ENCODE measurements at regions not wholly inside any gene's neighbourhood (a gene's known extent, or its start where the extent isn't known, plus 50 kb on each side); places are given as distances from the start of the nearest gene placed in this dataset.

- TF ChIP-seq CTCF (IDR thresholded peaks at IDR 0.05): no peak
Observed at GRCh38 chr5:25416960-25417359, 772.2 kb upstream of the CDH10 start.

- TF ChIP-seq CTCF (IDR thresholded peaks at IDR 0.05): no peak
Observed at GRCh38 chr5:25415970-25416369, 771.2 kb upstream of the CDH10 start.

DNA sequence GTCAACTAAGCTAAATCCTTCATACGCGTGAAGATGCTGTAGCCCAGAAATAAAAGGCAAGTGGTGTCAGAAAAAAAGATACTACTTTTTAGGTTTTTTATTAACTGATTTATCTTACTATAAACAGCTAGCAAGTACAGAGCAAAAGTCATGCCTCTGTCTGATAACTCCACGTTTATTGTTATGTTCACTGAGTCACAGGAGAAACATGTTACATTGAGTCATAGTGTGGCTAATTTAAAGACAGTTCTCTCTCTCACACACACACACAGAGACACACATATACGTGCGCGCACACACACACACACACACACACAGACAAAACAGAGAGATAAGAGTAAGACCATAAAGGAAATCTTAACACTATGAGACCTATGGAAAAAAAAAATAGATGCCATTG lies 770.0 kb upstream of the CDH10 start:
- TF ChIP-seq CTCF (IDR thresholded peaks at IDR 0.05): no peak

DNA sequence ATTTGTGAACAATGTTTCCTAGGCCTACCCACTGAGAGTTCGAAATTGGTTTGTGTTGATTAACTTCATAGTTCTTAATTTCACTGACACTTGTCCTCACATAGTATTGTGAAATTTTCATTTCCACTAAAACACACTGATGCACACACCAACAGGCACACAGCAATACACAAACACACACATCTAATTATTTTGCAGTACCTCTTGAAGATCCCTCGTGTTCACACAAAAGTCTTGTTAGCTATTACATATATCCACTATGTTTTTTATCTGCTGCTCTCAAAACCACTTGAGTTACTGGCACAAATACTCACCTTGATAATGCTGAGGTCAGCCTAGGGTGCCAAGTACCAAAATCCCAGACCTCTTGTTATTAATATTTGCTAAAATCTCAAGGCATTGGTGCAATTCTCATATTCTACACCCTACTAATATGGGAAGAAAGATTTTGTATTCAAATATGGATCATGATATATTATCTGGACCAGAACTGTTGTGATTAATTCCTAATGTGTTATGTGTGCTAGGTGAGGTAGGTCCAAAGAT lies 767.4 kb upstream of the CDH10 start:
- TF ChIP-seq CTCF (IDR thresholded peaks at IDR 0.05): no peak

- TF ChIP-seq CTCF (IDR thresholded peaks at IDR 0.05): no peak
Observed at GRCh38 chr5:25405850-25406249, 761.1 kb upstream of the CDH10 start.

DNA sequence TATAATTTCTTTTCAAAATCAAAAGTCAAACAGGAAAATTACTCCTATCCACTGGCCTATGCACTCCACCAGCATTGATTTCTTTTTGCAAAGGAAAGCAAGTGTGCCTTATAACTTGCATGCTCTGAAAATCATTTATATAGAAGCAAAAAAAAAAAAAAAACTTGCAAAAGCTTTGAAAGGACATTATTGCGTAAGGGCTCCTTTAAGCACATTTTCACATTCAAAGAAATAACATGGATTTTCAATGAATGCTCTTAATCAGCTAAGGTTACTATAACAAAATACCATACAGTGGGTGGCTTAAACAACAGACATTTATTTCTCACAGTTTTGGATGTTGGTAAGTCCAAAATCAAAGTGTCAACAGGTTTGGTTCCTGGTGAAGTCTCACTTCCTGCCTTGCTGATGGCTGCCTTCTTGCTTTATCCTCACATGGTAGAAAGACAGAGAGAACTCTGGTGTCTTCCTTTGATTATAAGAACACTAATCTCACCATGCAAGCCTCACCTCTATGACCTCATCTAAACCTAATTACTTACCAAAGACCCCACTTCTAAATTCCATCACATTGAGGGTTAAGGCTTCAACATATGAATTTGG lies 755.2 kb upstream of the CDH10 start:
- no peak for TF ChIP-seq CTCF (IDR thresholded peaks at IDR 0.05)

DNA sequence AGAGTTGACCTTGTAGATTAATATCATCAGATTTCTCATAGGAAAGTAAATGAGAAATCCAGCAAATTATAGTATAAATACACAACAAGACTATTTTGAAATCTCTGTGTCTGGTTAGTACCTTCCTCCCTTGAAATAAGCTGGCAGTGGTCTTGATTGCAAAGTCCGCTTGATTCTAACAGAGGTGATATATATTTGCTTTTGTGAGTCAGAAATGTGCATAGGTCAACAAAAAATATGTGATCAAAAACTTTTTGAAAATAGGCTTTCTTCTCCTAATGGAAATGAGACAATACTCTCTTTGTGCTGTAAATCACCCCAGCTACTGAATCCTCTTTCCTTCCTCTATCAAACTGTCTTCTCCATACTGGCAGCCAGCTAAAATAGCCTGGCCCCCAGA lies 749.2 kb upstream of the CDH10 start:
- no peak for TF ChIP-seq CTCF (IDR thresholded peaks at IDR 0.05)

DNA sequence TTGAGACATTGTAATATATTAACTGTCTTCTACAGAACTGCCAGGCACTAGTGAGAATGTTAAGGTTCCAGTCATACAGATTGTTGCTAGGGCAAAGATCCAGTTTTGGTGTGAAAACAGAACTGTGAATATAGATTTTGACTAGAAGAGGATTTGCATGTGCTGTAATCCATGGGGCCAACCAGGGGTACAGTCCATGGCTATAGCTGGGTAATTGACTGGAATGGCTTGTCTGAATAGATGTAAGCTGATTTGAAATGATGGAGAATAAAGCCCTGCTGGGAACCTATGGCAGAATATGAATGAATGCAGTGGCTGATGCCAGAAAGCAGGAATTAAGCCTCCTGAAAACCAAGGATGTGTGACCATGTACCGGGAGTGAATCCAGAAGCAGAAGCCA lies 748.5 kb upstream of the CDH10 start:
- TF ChIP-seq CTCF (IDR thresholded peaks at IDR 0.05): no peak

Measured in LNCAP (cell line).